ENCODE measurements at regions not wholly inside any gene's neighbourhood (a gene's known extent, or its start where the extent isn't known, plus 50 kb on each side); places are given as distances from the start of the nearest gene placed in this dataset.
"Not testable (repeated sequence)": the region's sequence is repeated elsewhere in the genome, so short reads cannot be mapped to it uniquely, and the experiment has no call there.

- no peaks in the 10 kb centered on the region for H3K27me3 ChIP-seq
- H3K36me3 ChIP-seq, result no peaks in the 10 kb centered on the region
- H3K9me3 ChIP-seq, result no peaks in the 10 kb centered on the region
- no peak overlapping the region for H3K27ac ChIP-seq
- H3K9ac ChIP-seq (ENCODE audit: low read depth in 2 of 2, low read length in 2 of 2), result no peak overlapping the region
- H3K4me3 ChIP-seq, result no peak overlapping the region
- intact Hi-C loops (cut with DNase I), result loop anchor here (5.0 kb wide), 1 partner anchor 153 kb away; no protein-coding TSS in a partner anchor
- DNase-seq, result peak; percentile 90
- TF ChIP-seq CTCF (IDR thresholded peaks at IDR 0.05), result peak; percentile 97
- H3K4me1 ChIP-seq, result no peaks in the 10 kb centered on the region
Measured at GRCh38 chr5:99060306-99061261, 131.8 kb upstream of the CHD1 start.

GRCh38 chr5:99059685-99060084, 130.9 kb upstream of the CHD1 start:
- DNase-seq, result no peak
- Histone ChIP-seq H3K4me3 (no peak overlapping the region), H3K9ac (ENCODE audit: low read depth in 2 of 2, low read length in 2 of 2) (no peak overlapping the region), H3K9me3 (no peaks in the 10 kb centered on the region), H3K27me3 (no peaks in the 10 kb centered on the region), H3K36me3 (no peaks in the 10 kb centered on the region), H3K27ac (no peak overlapping the region), H3K4me1 (no peaks in the 10 kb centered on the region)
- TF ChIP-seq CTCF (IDR thresholded peaks at IDR 0.05), result no peak
- intact Hi-C loops (cut with DNase I), result loop anchor here (5.0 kb wide), 1 partner anchor 152 kb away; no protein-coding TSS in a partner anchor

- no peak for TF ChIP-seq CTCF (IDR thresholded peaks at IDR 0.05)
- H3K4me1 ChIP-seq, result no peaks in the 10 kb centered on the region
Measured at GRCh38 chr5:99058466-99058865, 129.7 kb upstream of the CHD1 start.

GRCh38 chr5:99054972-99055371, 126.2 kb upstream of the CHD1 start:
- Histone ChIP-seq H3K27ac (no peak overlapping the region), H3K4me1 (no peaks in the 10 kb centered on the region), H3K9me3 (no peaks in the 10 kb centered on the region), H3K9ac (ENCODE audit: low read depth in 2 of 2, low read length in 2 of 2) (no peak overlapping the region), H3K27me3 (no peaks in the 10 kb centered on the region), H3K36me3 (no peaks in the 10 kb centered on the region), H3K4me3 (no peak overlapping the region)
- intact Hi-C loops (cut with DNase I), result no loop called here
- no peak for DNase-seq
- no peak for TF ChIP-seq CTCF (IDR thresholded peaks at IDR 0.05)

More at GRCh38 chr5:99058466-99058865, 129.7 kb upstream of the CHD1 start:
- no peaks in the 10 kb centered on the region for H3K9me3 ChIP-seq
- no peak overlapping the region for H3K27ac ChIP-seq
- H3K4me3 ChIP-seq, result no peak overlapping the region
- H3K9ac ChIP-seq (ENCODE audit: low read depth in 2 of 2, low read length in 2 of 2), result no peak overlapping the region
- no peak for DNase-seq
- no peaks in the 10 kb centered on the region for H3K27me3 ChIP-seq
- H3K36me3 ChIP-seq, result no peaks in the 10 kb centered on the region
- intact Hi-C loops (cut with DNase I), result no loop called here

GRCh38 chr5:99045871-99046270, 117.1 kb upstream of the CHD1 start:
- no peaks in the 10 kb centered on the region for H3K27me3 ChIP-seq
- H3K36me3 ChIP-seq, result no peaks in the 10 kb centered on the region
- H3K27ac ChIP-seq, result no peak overlapping the region
- no peaks in the 10 kb centered on the region for H3K4me1 ChIP-seq
- no peak for TF ChIP-seq CTCF (IDR thresholded peaks at IDR 0.05)
- H3K4me3 ChIP-seq, result no peak overlapping the region
- no peak overlapping the region for H3K9ac ChIP-seq (ENCODE audit: low read depth in 2 of 2, low read length in 2 of 2)
- no peaks in the 10 kb centered on the region for H3K9me3 ChIP-seq
- intact Hi-C loops (cut with DNase I), result no loop called here
- no peak for DNase-seq

GRCh38 chr5:99043257-99043656, 114.5 kb upstream of the CHD1 start:
- H3K27ac ChIP-seq; H3K9ac ChIP-seq (ENCODE audit: low read depth in 2 of 2, low read length in 2 of 2); H3K27me3 ChIP-seq; H3K4me1 ChIP-seq; H3K4me3 ChIP-seq; H3K36me3 ChIP-seq; H3K9me3 ChIP-seq; DNase-seq; intact Hi-C loops (cut with DNase I): not testable (repeated sequence)
